H1 (cell line): ENCODE measurements at regions not wholly inside any gene's neighbourhood (a gene's known extent, or its start where the extent isn't known, plus 50 kb on each side); places are given as distances from the start of the nearest gene placed in this dataset.

Source experiments
- POLR2AphosphoS5 ChIP-seq: IDR thresholded peaks from 2 replicates; pipeline ENCODE4 v1.6.1; 2011; ENCODE audit warnings: low read depth, low read length

DNA sequence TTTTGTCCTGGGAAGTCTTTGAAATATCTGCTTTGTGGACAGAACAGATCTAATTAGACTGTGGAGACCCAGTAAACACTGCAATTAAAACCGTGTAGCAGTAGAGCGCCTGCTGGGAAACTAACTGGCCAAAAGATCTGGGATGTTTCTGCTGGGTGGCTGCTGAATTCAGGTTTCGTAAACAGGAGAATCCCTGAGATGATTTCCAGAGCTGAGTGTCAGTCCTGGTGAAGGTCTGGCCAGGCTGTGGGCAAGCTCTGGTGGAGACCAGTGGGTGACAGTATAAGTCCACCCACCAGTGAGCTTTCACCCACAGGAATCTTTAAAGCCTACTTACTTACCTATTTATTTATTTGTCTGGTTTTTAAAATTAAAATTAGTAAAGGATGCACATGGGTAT lies 257.2 kb downstream of the IRF8 start (continued):
- no peak for TF ChIP-seq POLR2AphosphoS5
- TF ChIP-seq, all 59 proteins: peak for 0
